CD4-positive, alpha-beta T cell treated with Interleukin-4 for 1 hour (primary cell): ENCODE measurements at regions not wholly inside any gene's neighbourhood (a gene's known extent, or its start where the extent isn't known, plus 50 kb on each side); places are given as distances from the start of the nearest gene placed in this dataset.
"Not testable (repeated sequence)": the region's sequence is repeated elsewhere in the genome, so short reads cannot be mapped to it uniquely, and the experiment has no call there.

Experiments
- DNase-seq, 2 donors: peaks; one replicate each; pipeline ENCODE4 v3.0.0-alpha.2; 2020 to 2022

DNA sequence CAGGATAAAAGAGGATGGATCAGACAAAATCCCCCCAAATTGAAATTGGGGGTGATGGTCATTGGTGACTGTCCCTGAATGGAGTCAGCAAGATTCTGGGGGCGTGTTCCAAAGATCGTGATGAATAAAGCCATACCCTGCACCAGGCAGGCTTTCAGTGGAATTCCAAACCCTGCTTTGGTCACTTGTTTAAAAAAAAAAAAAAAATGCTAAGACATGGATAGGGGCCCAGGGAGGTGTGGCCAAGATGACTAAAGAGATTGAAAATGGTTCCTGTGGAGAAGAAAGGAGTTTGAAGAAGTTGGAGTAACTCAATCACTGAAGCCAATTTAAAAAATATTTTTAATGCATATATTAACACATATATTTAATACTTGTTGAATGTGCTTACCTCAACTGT lies 161.4 kb upstream of the KCNG1 start:
- no peak for DNase-seq

DNA sequence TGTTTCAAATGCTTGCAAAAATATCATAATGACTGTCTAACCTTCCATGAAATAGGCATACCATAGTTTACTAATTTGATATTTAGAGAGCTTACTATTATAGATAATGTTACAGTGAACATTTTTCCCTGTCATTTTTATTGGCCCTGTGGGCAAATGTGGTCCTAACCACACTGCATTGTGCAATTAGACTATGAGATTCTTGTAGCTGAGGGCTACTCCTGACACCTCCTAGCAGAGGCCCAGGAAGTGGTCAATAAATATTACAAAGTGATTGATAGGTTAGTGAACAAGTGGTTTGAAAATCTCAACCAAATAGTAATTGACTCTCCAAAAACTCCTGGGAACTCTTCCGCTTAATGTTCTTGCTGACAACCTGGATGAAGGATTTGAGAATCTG lies 160.5 kb upstream of the KCNG1 start:
- DNase-seq: no peak

DNA sequence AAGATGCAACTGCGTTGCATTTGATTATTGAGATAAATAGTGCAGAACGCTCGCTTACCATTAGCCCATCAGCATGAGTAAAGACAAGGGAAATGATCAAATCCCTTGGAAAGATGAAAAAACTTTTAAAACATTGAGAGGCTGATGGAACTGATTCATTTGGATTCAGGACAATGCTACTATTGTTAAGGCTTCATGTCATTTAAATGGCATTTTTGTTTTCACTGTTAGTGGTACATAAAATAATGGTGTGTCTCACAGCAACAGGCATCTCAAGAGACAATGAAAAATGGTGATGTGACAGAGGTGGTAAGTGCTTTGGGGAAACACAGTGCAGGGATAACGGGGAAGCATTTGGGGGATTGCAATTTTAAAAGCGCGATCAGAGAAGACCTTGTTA lies 159.7 kb upstream of the KCNG1 start:
- no peak for DNase-seq

DNA sequence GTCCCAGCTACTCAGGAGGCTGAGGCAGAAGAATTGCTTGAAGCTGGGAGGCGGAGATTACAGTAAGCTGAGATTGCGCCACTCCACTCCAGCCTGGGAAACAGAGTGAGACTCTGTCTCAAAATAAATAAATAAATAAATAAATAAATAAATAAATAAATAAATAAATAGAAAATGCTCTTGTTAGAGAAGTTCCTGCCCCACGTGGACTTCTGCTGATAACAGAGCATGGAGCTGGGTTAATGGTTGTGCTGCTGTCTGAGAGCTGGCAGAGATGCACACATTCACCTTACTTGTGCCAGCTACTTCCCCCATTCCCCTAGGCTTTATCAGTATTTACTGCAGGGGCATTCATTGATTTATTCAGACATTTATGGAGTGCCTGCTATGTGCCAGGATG lies 155.2 kb upstream of the KCNG1 start:
- DNase-seq: no peak

DNA sequence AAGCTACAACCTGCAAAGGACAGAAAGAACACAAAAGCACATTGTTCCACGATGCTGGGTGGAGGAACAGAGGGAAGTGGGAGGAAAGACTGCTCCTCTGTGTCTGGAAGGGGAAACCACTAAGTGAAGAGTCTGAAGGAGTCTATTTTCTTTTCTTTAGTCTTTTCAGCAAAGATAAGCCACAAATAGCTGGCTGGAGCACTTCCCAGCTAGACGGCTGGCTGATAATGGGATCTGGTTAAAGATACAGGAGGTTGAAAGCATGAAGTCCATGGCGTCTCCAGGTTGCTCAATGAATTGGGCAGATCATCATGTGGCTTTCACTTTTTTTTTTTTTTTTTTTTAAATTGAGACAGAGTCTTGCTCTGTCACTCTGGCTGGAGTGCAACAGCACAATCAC lies 154.0 kb upstream of the KCNG1 start:
- DNase-seq: no peak

DNA sequence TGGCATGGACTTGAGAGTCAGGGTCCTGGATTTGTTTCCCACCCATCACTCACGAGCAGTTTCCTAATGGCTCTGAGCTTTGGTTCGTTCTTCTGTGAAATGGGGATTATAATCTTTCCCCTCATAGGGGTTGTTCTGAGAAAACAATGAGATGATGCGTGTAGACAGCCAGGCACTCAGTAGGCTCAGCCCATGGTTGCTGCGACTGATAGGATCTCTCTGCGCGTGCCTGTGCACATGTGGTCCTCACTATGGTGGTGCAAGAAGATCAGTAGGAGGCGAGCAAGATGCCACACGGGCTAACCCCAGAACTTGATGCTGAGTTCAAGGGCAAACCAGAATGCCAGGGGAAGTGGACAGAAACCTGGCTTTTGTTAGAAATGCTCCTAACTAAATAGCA lies 153.5 kb upstream of the KCNG1 start:
- no peak for DNase-seq

DNA sequence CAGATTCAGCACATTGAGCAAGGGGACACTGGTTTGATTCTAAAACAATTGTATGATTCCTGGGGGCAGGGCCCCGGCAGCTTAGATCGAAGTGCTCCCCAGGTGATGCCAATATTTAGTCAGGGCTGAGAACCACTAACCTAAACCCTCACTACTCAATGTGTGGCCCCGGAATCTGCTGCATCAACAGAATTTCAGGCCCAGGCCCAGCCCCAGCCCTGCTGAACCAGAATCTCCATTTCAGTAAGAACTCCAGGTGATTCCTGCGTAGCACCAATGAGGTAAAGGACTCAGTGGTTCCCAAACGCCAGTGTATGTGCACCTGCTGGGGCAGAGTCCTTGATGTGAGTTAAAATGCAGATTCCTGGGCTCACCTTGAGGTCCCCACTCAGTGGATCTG lies 152.8 kb upstream of the KCNG1 start:
- DNase-seq: no peak

DNA sequence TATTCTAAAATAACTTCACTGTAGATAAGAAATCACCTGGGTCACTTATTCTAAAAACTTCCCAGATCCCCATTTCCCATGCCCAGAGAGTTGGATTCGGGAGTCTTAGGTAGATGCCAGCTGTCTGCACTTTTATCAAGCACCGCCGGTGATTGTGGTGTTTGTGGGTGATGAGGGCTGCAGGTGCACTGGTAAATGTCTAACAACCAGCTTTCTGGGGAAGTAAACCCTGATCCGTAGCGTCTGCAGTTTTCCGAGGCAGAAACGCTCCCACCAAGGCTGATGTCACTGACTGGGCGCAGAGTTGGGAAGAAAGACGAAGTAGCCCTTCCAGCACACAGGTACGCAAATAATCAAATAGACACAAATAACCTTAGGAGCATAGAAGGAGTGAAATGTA lies 152.2 kb upstream of the KCNG1 start:
- no peak for DNase-seq

DNA sequence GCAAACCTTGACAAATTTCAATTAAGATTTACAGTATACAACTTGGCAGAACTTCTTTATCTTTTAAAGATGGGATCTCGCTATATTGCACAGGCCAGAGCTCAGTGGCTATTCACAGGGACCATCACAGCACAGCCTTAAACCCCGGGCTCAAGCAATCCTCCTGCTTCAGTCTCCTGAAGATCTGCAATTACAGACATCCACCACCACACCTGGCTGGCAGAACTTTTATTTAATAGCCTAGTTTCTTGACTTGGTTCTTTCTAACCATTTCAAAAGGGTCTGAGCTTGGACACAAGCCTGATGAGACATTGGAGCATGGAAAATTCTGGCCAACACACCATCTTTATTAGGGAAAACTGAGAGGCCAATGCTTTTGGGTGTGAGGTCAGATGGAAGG lies 151.6 kb upstream of the KCNG1 start:
- no peak for DNase-seq

DNA sequence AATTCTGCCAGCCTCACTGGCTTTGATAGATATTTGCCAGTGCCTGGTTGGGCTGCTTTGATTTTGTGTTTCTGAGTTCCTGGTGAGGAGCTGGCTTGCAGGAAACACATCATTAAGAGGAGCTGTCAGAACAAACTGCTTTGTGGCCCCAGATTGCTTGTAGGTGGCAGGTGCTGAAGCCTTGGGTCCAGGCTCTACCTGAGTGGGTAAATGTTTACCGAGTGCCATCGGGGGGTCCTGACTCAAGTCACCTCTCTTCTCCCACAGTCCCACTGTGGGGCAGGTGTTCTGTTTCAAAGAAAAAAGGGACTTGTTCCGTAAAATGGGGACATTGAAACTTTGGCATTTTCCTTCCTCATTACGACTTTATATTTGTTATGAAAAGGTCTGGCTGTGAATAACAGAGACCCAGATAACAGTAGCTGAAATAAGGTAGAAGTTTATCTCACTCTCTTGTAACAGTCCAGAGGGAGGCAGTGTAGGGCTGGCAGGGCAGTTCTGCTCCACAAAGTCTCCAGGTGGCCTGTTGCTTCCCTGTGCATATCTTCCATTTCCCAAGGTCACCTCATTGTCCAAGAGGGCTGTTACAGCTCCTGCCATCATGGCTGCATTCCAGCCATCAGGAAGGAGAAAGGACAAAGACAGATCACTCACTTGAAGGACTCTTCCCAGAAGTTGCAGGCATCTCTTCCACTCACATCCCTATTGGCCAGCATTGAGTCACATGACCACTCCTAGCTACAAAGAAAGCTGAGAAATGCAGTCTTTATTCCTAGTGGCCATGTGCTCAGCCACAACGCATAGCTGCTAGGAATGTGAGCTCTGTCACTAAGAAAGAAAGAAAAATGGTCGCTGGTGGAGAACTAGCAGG lies 149.9 kb upstream of the KCNG1 start:
- no peak for DNase-seq

DNA sequence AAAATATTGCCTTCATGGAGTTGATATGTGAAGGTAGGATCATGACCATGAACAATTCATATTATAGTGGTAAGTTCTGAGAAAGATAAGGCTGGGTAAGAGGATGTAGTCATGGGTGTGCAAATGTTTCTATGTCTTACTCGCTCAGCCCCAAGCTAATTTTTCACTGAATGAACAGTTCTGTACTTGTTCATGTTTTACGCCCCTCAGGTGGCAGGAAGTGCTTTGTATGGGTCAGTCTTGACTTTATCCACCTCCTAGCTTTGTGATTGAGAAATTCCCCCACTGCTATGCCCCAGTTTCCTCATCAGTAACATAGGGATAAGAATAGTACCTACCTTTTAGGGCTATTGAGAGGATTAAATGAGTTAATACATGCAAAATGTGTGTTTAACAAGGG lies 148.2 kb upstream of the KCNG1 start:
- no peak for DNase-seq

DNA sequence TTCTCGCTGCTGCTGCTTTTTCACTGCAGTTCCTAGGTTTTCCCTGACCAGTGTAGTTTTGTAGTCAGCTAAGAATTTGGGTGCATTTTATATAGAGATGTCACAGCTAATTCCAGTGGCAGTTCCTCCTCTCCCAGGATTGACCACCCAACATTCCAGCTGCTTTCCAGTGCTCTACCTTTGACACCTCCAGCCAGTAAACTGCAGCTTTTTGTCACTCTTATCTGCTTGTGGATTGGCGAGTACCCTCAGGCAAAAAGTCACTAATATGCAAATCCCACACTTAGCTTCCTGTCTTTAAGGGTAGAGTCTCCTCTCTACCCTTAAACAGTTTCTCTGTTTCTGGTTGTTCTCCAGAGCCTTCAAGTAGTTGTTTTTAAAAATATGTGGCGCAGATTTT lies 146.9 kb upstream of the KCNG1 start:
- no peak for DNase-seq

DNA sequence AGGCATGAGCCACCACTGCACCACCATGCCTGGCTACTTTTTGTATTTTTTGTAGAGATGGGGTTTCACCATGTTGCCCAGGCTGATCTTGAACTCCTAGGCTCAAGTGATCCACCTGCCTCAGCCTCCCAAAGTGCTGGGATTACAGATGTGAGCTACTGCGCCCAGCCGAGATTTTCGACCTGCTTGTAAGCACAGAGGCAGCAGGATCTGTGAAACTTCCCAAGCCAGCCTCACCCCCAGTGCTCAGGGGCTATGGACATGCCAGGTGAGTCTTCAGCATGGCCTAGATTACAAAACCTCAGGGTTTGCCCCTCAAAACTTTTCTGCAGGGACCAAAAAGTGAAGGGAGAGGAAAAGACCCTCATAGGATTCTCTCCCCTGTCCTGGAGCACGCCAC lies 145.0 kb upstream of the KCNG1 start:
- not testable (repeated sequence) for DNase-seq

DNA sequence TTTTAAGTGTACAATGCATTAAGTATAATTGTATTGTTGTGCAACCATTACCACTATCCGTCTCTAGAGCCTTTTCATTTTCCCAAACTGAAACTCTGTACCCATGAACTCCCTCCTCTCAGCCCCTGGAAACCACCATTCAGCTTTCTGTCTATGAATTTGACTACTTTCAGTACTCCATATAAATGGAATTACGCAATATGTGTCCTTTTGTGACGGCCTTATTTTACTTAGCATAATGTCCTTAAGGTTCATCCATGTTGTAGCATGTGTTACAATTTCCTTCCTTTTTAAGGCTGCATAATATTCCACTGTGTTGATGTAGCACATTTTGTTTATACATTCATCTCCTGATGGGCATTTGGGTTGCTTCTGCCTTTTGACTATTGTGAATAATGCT lies 143.6 kb upstream of the KCNG1 start:
- DNase-seq: no peak

DNA sequence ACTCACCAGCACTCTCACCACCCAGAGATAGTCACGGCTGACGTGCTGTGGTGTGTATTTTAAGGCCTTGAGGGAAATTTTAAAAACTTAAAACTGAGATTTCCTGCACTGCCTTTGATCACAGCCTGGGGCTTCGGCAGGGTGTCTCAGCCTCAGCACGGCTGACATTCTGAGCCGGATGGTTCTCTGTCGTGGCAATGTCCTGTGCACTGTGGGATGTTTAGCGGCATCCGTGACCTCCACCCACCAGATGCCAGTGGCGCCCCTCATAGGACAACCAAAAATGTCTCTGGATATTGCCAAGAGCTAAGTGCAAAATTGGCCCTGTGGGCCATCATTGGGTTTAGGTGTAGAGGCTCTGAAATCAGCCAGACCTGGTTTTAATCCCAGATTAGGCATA lies 142.2 kb upstream of the KCNG1 start:
- DNase-seq: no peak

DNA sequence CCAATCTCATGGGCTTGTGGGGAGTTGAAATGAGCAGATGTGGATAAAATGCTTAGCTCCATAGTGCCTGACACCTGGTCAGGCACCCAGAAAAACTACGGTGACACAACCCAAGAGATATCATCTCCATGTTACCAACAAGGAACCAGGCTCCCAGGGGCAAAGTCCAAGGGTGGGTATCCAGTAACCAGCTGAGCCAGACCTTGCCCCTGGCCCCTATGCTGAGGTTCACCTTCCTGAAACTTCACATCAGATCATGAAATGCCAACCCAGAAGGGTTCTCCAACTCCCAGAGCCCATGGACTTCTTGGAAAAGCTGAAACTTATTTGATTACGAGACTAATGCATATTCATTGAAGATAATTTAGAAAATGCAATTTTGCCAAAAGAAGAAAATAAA lies 141.8 kb upstream of the KCNG1 start:
- DNase-seq: no peak

DNA sequence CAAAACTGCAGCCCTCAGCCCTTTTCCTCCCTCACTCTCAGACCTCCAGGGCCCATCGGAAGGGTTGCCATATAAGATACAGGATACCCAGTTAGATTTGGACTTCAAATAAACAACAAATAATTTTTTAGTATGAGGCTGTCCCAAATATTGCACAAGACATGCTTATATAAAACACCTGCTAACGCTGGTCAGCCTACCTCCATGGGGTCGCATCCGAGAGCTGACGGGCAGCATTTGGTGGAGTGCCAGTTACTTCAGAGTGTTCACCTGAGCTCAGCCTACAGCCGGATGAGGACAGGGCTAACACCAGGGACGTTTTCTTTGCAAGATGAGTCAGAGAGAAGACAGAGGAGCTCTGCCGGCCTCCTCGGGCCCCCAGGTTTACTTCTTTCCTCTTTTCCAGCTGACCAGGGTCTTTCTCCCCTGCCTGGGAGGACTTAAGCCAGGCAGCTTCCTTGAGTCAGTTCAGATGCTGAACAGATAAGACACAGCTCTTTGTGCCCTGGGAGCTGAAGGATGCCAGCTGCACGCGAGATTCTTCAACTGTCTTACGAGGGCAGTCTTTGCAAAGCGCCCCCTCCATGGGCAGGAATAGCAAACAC lies 141.2 kb upstream of the KCNG1 start:
- DNase-seq: no peak

DNA sequence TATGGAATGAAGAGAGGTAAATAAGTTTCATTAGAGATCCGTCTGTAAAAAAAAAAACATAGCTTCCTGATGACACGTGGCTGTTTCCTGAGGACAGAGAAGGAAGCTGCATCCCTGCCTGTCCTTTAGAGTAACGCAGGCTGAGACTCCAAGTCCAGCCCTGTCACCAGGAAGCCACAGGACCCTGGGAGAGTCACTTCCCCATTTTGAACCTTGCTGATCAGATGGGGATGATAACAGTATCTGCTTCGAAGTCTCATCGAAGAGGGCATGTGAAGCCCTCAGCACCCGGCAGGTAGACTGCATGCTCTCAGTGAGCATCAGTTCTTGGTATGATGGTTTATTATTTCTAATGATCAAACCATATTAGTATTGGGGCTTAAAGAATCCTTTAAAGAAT lies 139.1 kb upstream of the KCNG1 start:
- no peak for DNase-seq

DNA sequence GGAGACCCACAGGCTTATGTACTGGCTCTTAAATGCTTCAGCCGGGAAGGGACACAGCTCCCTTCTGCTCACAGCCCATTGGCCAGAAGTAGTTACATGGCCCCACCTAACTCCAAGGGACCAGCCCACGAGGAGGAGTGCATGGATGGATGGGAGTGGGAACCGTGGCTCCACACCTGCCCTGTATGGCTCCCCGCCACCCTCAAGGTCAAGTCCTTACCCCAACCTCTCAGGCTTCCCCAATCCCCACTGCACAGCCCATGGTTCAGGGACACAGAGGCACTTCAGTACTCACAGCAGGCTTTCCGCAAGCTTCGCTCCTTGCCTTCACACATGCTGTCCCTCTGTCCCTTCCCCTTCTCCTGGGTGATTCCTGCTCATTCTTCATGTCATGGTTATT lies 137.9 kb upstream of the KCNG1 start:
- DNase-seq: no peak

DNA sequence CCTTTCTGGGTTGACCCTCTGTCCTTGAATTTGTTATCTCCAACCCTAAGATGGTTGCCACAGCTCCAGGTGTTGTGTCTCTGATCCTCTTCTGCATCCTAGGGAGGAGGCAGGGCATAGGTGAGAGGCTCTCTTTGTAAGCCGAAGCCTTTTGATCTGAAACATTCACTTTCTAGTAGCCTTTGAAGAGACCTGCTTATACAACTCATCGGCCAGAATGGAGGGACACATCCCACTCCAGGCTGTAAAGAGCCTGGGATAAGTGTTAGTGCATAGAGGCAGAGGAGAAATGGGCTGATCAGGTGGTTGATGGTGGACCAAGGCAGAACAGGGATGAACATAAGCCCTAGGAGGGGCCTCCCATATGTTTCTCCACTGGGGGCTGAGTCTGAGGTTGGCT lies 137.1 kb upstream of the KCNG1 start:
- DNase-seq: no peak

DNA sequence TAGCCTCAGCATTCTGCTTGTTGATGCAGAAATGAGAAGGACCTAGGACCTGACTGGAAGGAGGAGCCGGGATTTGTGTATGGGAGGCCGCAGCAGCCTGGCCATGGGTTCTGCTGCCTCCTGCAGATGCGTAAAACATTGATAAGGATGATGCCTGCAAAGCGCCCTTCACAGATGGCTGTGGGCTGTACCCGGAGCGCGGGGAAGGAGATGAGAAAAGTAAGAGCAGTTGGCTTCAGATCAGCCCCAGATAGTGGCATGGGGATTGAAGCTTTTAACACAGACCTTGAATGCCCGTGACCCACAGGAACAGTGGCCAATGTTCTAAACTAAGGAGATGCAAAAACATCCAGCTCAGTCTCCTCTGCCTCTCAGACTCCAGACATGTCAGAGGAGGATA lies 136.4 kb upstream of the KCNG1 start:
- DNase-seq: no peak

DNA sequence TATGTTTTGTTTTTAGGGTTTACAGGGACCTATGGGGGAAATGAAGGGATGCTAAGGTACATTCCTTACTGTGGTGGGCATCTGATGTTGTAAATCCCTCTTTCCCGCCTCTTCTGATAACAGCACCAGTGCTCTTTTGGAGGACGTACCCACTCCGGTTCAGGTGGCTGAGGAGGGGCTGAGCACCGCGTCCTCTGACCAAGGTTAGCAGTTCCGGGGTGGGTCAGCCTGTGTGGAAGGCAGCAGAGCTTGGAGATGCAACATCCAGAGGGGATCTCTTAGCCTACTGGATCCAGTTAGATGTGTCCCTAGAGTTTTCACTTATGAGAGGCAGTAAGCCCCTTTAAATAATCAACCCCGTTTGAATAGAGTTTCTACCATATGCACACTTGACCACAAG lies 135.3 kb upstream of the KCNG1 start:
- DNase-seq: no peak

DNA sequence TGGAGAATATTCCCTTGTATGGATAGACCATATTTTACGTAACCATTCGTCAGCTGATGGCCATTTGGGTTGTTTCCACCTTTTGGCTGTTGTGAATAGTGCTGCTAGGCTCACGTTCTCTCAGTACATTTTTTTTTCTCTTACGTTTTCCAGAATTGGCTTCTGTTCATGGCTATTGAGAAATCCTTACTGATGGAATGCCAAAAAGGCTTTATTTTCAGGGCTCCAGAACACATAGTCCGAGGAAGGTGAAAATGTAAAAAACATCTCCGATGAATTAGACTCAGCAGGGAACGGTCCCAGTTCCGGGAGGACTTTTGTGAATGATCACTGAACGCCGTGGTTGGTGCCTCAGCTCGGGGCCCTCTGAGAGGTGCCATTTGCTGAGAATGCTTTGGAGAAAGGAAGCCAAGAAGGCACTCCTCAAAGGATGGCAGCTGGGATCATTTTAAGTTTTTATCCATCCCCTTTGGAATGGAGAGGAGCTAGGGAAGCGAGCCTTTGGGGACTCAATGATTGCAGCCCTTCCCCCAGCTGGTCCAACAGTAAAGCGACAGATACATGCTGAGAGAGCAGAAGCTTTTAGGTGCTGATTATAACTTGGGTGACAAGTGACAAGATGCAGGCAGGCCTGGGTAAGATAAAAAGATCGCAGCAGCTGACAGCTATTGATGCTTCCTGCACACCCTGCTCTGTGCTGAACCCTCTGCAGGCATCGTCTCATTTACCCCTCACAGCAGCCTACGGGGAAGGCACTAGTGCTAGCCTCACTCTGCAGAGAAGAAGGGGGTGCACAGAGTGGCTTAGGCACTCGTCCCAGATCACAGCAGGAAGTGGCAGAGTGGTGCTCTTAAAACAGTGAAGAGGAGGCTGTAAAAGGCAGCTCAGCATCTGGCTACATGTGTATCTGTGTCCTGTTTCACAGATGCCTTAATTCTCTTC lies 133.4 kb upstream of the KCNG1 start:
- DNase-seq: no peak
